ENCODE measurements at regions not wholly inside any gene's neighbourhood (a gene's known extent, or its start where the extent isn't known, plus 50 kb on each side); places are given as distances from the start of the nearest gene placed in this dataset.

DNA sequence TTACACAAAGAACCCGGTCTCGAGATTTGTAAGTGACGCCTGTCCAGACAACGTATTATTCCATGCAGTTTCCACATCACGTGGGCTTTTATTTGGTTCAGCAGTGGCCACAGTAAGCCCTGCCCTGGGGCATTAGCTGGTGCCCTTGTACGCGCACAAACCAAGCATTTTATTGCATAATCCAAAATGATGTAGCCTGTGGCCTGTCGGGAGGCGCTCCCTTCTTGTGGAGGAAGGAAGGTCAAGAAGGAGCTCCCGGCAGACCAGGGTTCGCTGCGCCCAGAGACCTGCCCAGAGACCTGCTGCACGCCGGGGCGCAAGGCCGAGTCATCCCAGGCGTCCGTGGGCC, 179.6 kb upstream of the ALKAL2 start:
- TF ChIP-seq, protein P1, sequence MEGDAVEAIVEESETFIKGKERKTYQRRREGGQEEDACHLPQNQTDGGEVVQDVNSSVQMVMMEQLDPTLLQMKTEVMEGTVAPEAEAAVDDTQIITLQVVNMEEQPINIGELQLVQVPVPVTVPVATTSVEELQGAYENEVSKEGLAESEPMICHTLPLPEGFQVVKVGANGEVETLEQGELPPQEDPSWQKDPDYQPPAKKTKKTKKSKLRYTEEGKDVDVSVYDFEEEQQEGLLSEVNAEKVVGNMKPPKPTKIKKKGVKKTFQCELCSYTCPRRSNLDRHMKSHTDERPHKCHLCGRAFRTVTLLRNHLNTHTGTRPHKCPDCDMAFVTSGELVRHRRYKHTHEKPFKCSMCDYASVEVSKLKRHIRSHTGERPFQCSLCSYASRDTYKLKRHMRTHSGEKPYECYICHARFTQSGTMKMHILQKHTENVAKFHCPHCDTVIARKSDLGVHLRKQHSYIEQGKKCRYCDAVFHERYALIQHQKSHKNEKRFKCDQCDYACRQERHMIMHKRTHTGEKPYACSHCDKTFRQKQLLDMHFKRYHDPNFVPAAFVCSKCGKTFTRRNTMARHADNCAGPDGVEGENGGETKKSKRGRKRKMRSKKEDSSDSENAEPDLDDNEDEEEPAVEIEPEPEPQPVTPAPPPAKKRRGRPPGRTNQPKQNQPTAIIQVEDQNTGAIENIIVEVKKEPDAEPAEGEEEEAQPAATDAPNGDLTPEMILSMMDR (IDR thresholded peaks at IDR 0.05) = no peak
- TF ChIP-seq POLR2A (IDR thresholded peaks at IDR 0.05) = no peak
